DOHH2 (cell line): ENCODE measurements at regions not wholly inside any gene's neighbourhood (a gene's known extent, or its start where the extent isn't known, plus 50 kb on each side); places are given as distances from the start of the nearest gene placed in this dataset.

Source experiments
- CTCF ChIP-seq: fragments of 200-600 bp; sonication (generic); IDR thresholded peaks from one replicate; pipeline ENCODE4 v1.5.1; 2014; ENCODE audit warnings: antibody characterized with exemption, mild to moderate bottlenecking, low read depth, low read length; ENCODE audit not compliant: poor library complexity, severe bottlenecking
- EZH2phosphoT487 ChIP-seq: fragments of 200-600 bp; sonication (generic); IDR thresholded peaks from 2 replicates; pipeline ENCODE4 v1.6.1; 2017; ENCODE audit warnings: borderline replicate concordance, mild to moderate bottlenecking, antibody characterized with exemption, low read length, moderate library complexity, mixed read lengths

GRCh38 chr5:130268489-130268888, 364.2 kb downstream of the CHSY3 start:
- TF ChIP-seq CTCF (no peak), EZH2phosphoT487 (no peak)
